ENCODE measurements at regions not wholly inside any gene's neighbourhood (a gene's known extent, or its start where the extent isn't known, plus 50 kb on each side); places are given as distances from the start of the nearest gene placed in this dataset.
"Not testable (repeated sequence)": the region's sequence is repeated elsewhere in the genome, so short reads cannot be mapped to it uniquely, and the experiment has no call there.

GRCh38 chrX:125475482-125475881 lies 155.8 kb downstream of the TEX13C start:
- TF ChIP-seq POLR2A (IDR thresholded peaks at IDR 0.05; ENCODE audit: low read depth, low read length) (no peak), POLR2AphosphoS5 (IDR thresholded peaks at IDR 0.05; ENCODE audit: low read depth, low read length) (no peak), POU2F2 (IDR thresholded peaks at IDR 0.05; ENCODE audit: low read depth, low read length) (no peak), TAF1 (IDR thresholded peaks at IDR 0.05; ENCODE audit: low read depth, low read length) (no peak), PAX5 (IDR thresholded peaks at IDR 0.05; ENCODE audit: insufficient read depth, low read length, severe bottlenecking) (no peak), SPI1 (IDR thresholded peaks at IDR 0.05; ENCODE audit: low read depth, low read length) (no peak)
- no peak for FAIRE-seq
- no peak for DNase-seq (ENCODE audit: insufficient read length, low spot score)

GRCh38 chrX:125492439-125492838 lies 172.8 kb downstream of the TEX13C start:
- DNase-seq (ENCODE audit: insufficient read length, low spot score), result no peak
- no peak for FAIRE-seq
- TF ChIP-seq PAX5 (IDR thresholded peaks at IDR 0.05; ENCODE audit: insufficient read depth, low read length, severe bottlenecking), result no peak
- TF ChIP-seq POLR2A (IDR thresholded peaks at IDR 0.05; ENCODE audit: low read depth, low read length), result no peak
- TF ChIP-seq POU2F2 (IDR thresholded peaks at IDR 0.05; ENCODE audit: low read depth, low read length), result no peak
- TF ChIP-seq SPI1 (IDR thresholded peaks at IDR 0.05; ENCODE audit: low read depth, low read length), result no peak
- no peak for TF ChIP-seq POLR2AphosphoS5 (IDR thresholded peaks at IDR 0.05; ENCODE audit: low read depth, low read length)
- TF ChIP-seq TAF1 (IDR thresholded peaks at IDR 0.05; ENCODE audit: low read depth, low read length), result no peak

- FAIRE-seq; DNase-seq (ENCODE audit: insufficient read length, low spot score): not testable (repeated sequence)
Measured at GRCh38 chrX:125493004-125493403, 173.3 kb downstream of the TEX13C start.

GRCh38 chrX:125497667-125498066 lies 178.0 kb downstream of the TEX13C start:
- no peak for FAIRE-seq
- no peak for DNase-seq (ENCODE audit: insufficient read length, low spot score)
- TF ChIP-seq POLR2A (IDR thresholded peaks at IDR 0.05; ENCODE audit: low read depth, low read length) (no peak), POLR2AphosphoS5 (IDR thresholded peaks at IDR 0.05; ENCODE audit: low read depth, low read length) (no peak), PAX5 (IDR thresholded peaks at IDR 0.05; ENCODE audit: insufficient read depth, low read length, severe bottlenecking) (no peak), POU2F2 (IDR thresholded peaks at IDR 0.05; ENCODE audit: low read depth, low read length) (no peak), TAF1 (IDR thresholded peaks at IDR 0.05; ENCODE audit: low read depth, low read length) (no peak), SPI1 (IDR thresholded peaks at IDR 0.05; ENCODE audit: low read depth, low read length) (no peak)

GRCh38 chrX:125503769-125504168 lies 184.1 kb downstream of the TEX13C start:
- no peak for FAIRE-seq
- no peak for TF ChIP-seq PAX5 (IDR thresholded peaks at IDR 0.05; ENCODE audit: insufficient read depth, low read length, severe bottlenecking)
- no peak for TF ChIP-seq TAF1 (IDR thresholded peaks at IDR 0.05; ENCODE audit: low read depth, low read length)
- TF ChIP-seq POLR2A (IDR thresholded peaks at IDR 0.05; ENCODE audit: low read depth, low read length), result no peak
- TF ChIP-seq POU2F2 (IDR thresholded peaks at IDR 0.05; ENCODE audit: low read depth, low read length), result no peak
- no peak for TF ChIP-seq SPI1 (IDR thresholded peaks at IDR 0.05; ENCODE audit: low read depth, low read length)
- no peak for TF ChIP-seq POLR2AphosphoS5 (IDR thresholded peaks at IDR 0.05; ENCODE audit: low read depth, low read length)
- no peak for DNase-seq (ENCODE audit: insufficient read length, low spot score)

- DNase-seq (ENCODE audit: insufficient read length, low spot score) (no peak), FAIRE-seq (no peak)
- TF ChIP-seq POLR2A (IDR thresholded peaks at IDR 0.05; ENCODE audit: low read depth, low read length), result no peak
- no peak for TF ChIP-seq POU2F2 (IDR thresholded peaks at IDR 0.05; ENCODE audit: low read depth, low read length)
- no peak for TF ChIP-seq SPI1 (IDR thresholded peaks at IDR 0.05; ENCODE audit: low read depth, low read length)
- TF ChIP-seq POLR2AphosphoS5 (IDR thresholded peaks at IDR 0.05; ENCODE audit: low read depth, low read length), result no peak
- no peak for TF ChIP-seq PAX5 (IDR thresholded peaks at IDR 0.05; ENCODE audit: insufficient read depth, low read length, severe bottlenecking)
- no peak for TF ChIP-seq TAF1 (IDR thresholded peaks at IDR 0.05; ENCODE audit: low read depth, low read length)
Measured at GRCh38 chrX:125505207-125505606, 185.5 kb downstream of the TEX13C start.

GRCh38 chrX:125507119-125507518 lies 187.4 kb downstream of the TEX13C start:
- no peak for TF ChIP-seq TAF1 (IDR thresholded peaks at IDR 0.05; ENCODE audit: low read depth, low read length)
- TF ChIP-seq POU2F2 (IDR thresholded peaks at IDR 0.05; ENCODE audit: low read depth, low read length), result no peak
- no peak for TF ChIP-seq POLR2AphosphoS5 (IDR thresholded peaks at IDR 0.05; ENCODE audit: low read depth, low read length)
- no peak for TF ChIP-seq POLR2A (IDR thresholded peaks at IDR 0.05; ENCODE audit: low read depth, low read length)
- no peak for TF ChIP-seq PAX5 (IDR thresholded peaks at IDR 0.05; ENCODE audit: insufficient read depth, low read length, severe bottlenecking)
- no peak for TF ChIP-seq SPI1 (IDR thresholded peaks at IDR 0.05; ENCODE audit: low read depth, low read length)
- FAIRE-seq, result no peak
- DNase-seq (ENCODE audit: insufficient read length, low spot score), result no peak

GRCh38 chrX:125520029-125520428 lies 200.4 kb downstream of the TEX13C start:
- no peak for FAIRE-seq

GRCh38 chrX:125522752-125523151 lies 203.1 kb downstream of the TEX13C start:
- no peak for FAIRE-seq
- no peak for DNase-seq (ENCODE audit: insufficient read length, low spot score)
- TF ChIP-seq TAF1 (IDR thresholded peaks at IDR 0.05; ENCODE audit: low read depth, low read length) (no peak), POLR2A (IDR thresholded peaks at IDR 0.05; ENCODE audit: low read depth, low read length) (no peak), PAX5 (IDR thresholded peaks at IDR 0.05; ENCODE audit: insufficient read depth, low read length, severe bottlenecking) (no peak), SPI1 (IDR thresholded peaks at IDR 0.05; ENCODE audit: low read depth, low read length) (no peak), POLR2AphosphoS5 (IDR thresholded peaks at IDR 0.05; ENCODE audit: low read depth, low read length) (no peak)

More at GRCh38 chrX:125520029-125520428, 200.4 kb downstream of the TEX13C start:
- no peak for TF ChIP-seq POLR2A (IDR thresholded peaks at IDR 0.05; ENCODE audit: low read depth, low read length)
- TF ChIP-seq TAF1 (IDR thresholded peaks at IDR 0.05; ENCODE audit: low read depth, low read length), result no peak
- no peak for TF ChIP-seq POU2F2 (IDR thresholded peaks at IDR 0.05; ENCODE audit: low read depth, low read length)
- TF ChIP-seq POLR2AphosphoS5 (IDR thresholded peaks at IDR 0.05; ENCODE audit: low read depth, low read length), result no peak
- no peak for TF ChIP-seq PAX5 (IDR thresholded peaks at IDR 0.05; ENCODE audit: insufficient read depth, low read length, severe bottlenecking)
- TF ChIP-seq SPI1 (IDR thresholded peaks at IDR 0.05; ENCODE audit: low read depth, low read length), result no peak
- DNase-seq (ENCODE audit: insufficient read length, low spot score), result no peak

GRCh38 chrX:125532411-125533089 lies 212.9 kb downstream of the TEX13C start:
- FAIRE-seq (no peak), DNase-seq (ENCODE audit: insufficient read length, low spot score) (no peak)
- TF ChIP-seq TAF1 (IDR thresholded peaks at IDR 0.05; ENCODE audit: low read depth, low read length) (no peak), SPI1 (IDR thresholded peaks at IDR 0.05; ENCODE audit: low read depth, low read length) (no peak), POLR2AphosphoS5 (IDR thresholded peaks at IDR 0.05; ENCODE audit: low read depth, low read length) (no peak), PAX5 (IDR thresholded peaks at IDR 0.05; ENCODE audit: insufficient read depth, low read length, severe bottlenecking) (no peak), POLR2A (IDR thresholded peaks at IDR 0.05; ENCODE audit: low read depth, low read length) (no peak), POU2F2 (IDR thresholded peaks at IDR 0.05; ENCODE audit: low read depth, low read length) (no peak)
